ENCODE measurements at regions not wholly inside any gene's neighbourhood (a gene's known extent, or its start where the extent isn't known, plus 50 kb on each side); places are given as distances from the start of the nearest gene placed in this dataset.
A peak's percentile ranks its signal among the peaks of the same experiment; 100 is the strongest.

- DNase-seq (ENCODE audit: low spot score), result no peak
- no peak for TF ChIP-seq CTCF (IDR thresholded peaks at IDR 0.05; ENCODE audit: extremely low read depth, missing control alignments)
Observed at GRCh38 chr12:91824991-91825390, 320.7 kb downstream of the BTG1 start.

- no peak for DNase-seq (ENCODE audit: low spot score)
- no peak for TF ChIP-seq CTCF (IDR thresholded peaks at IDR 0.05; ENCODE audit: extremely low read depth, missing control alignments)
Observed at GRCh38 chr12:91819132-91819447, 326.6 kb downstream of the BTG1 start.

- TF ChIP-seq CTCF (IDR thresholded peaks at IDR 0.05; ENCODE audit: extremely low read depth, missing control alignments), result no peak
- DNase-seq (ENCODE audit: low spot score), result no peak
Observed at GRCh38 chr12:91818227-91819131, 327.2 kb downstream of the BTG1 start.

GRCh38 chr12:91817517-91817916 is 328.1 kb downstream of the BTG1 start:
- no peak for TF ChIP-seq CTCF (IDR thresholded peaks at IDR 0.05; ENCODE audit: extremely low read depth, missing control alignments)
- no peak for DNase-seq (ENCODE audit: low spot score)

- no peak for TF ChIP-seq CTCF (IDR thresholded peaks at IDR 0.05; ENCODE audit: extremely low read depth, missing control alignments)
- DNase-seq (ENCODE audit: low spot score), result no peak
Observed at GRCh38 chr12:91813701-91814100, 331.9 kb downstream of the BTG1 start.

GRCh38 chr12:91811481-91812287 is 334.0 kb downstream of the BTG1 start:
- peak; percentile 46 for TF ChIP-seq CTCF (IDR thresholded peaks at IDR 0.05; ENCODE audit: extremely low read depth, missing control alignments)
- DNase-seq (ENCODE audit: low spot score), result peak; percentile 36
